ENCODE measurements at regions not wholly inside any gene's neighbourhood (a gene's known extent, or its start where the extent isn't known, plus 50 kb on each side); places are given as distances from the start of the nearest gene placed in this dataset.

GRCh38 chr2:164014068-164014731, 278.4 kb upstream of the FIGN start (continued):
- TF ChIP-seq ZNF280D (tag by site-specific recombination; IDR thresholded peaks at IDR 0.05) (no peak), ZBTB6 (tag by site-specific recombination; IDR thresholded peaks at IDR 0.05) (no peak), YY2 (tag by site-specific recombination; IDR thresholded peaks at IDR 0.05) (no peak), ZFHX2 (tag by site-specific recombination; conservative IDR thresholded peaks at IDR 0.05) (no peak)

- Histone ChIP-seq H3K27ac (ENCODE audit: extremely low read depth, low read depth, low read length) (no peak overlapping the region), H3K36me3 (ENCODE audit: control insufficient read depth in 2 of 2, insufficient read depth in 1 of 2, low read length in 2 of 2) (no peaks in the 10 kb centered on the region), H3K4me1 (ENCODE audit: control insufficient read depth, insufficient read depth, low read length) (no peaks in the 10 kb centered on the region), H3K9me3 (ENCODE audit: control insufficient read depth, insufficient read depth, low read depth, low read length) (no peaks in the 10 kb centered on the region), H3K4me3 (ENCODE audit: low read depth, low read length) (no peak overlapping the region)
- POLR2A ChIA-PET, result no interaction called here
- no peak for TF ChIP-seq ZNF639 (tag by site-specific recombination; IDR thresholded peaks at IDR 0.05)
- TF ChIP-seq BCL11A (tag by site-specific recombination; IDR thresholded peaks at IDR 0.05; ENCODE audit: low read depth), result no peak
- TF ChIP-seq ZNF560 (tag by site-specific recombination; IDR thresholded peaks at IDR 0.05; ENCODE audit: borderline replicate concordance), result no peak
- TF ChIP-seq HOXA7 (CRISPR knock-in tag; IDR thresholded peaks at IDR 0.05; ENCODE audit: borderline replicate concordance), result no peak
- TF ChIP-seq ZNF157 (tag by site-specific recombination; IDR thresholded peaks at IDR 0.05), result no peak
- no peak for TF ChIP-seq ZNF391 (tag by site-specific recombination; IDR thresholded peaks at IDR 0.05; ENCODE audit: borderline replicate concordance, low read depth)
- no peak for TF ChIP-seq ZNF354C (tag by site-specific recombination; IDR thresholded peaks at IDR 0.05; ENCODE audit: borderline replicate concordance, low read depth)
- TF ChIP-seq ZBTB48 (tag by site-specific recombination; IDR thresholded peaks at IDR 0.05), result no peak
- TF ChIP-seq ZNF658 (tag by site-specific recombination; IDR thresholded peaks at IDR 0.05), result no peak
- TF ChIP-seq ZNF529 (tag by site-specific recombination; IDR thresholded peaks at IDR 0.05; ENCODE audit: insufficient replicate concordance), result no peak
- TF ChIP-seq TCF7L2 (IDR thresholded peaks at IDR 0.05; ENCODE audit: borderline replicate concordance, low read depth, low read length), result no peak
- TF ChIP-seq ZNF561 (tag by site-specific recombination; IDR thresholded peaks at IDR 0.05; ENCODE audit: borderline replicate concordance), result no peak
- TF ChIP-seq ZNF223 (tag by site-specific recombination; IDR thresholded peaks at IDR 0.05), result no peak
- TF ChIP-seq ZBTB44 (tag by site-specific recombination; IDR thresholded peaks at IDR 0.05), result no peak
- no peak for TF ChIP-seq ZIC2 (tag by site-specific recombination; IDR thresholded peaks at IDR 0.05)
- no peak for TF ChIP-seq ZNF350 (tag by site-specific recombination; IDR thresholded peaks at IDR 0.05)
- CTCF ChIA-PET, result no interaction called here
Observed at GRCh38 chr2:164012581-164012980, 276.8 kb upstream of the FIGN start.

All from HEK293 (cell line).